ENCODE measurements at regions not wholly inside any gene's neighbourhood (a gene's known extent, or its start where the extent isn't known, plus 50 kb on each side); places are given as distances from the start of the nearest gene placed in this dataset.

- DNase-seq (ENCODE audit: low read depth in 2 of 2): no peak
These were observed 250.1 kb upstream of the SATB1 start for GRCh38 chr3:18675197-18675596.

GRCh38 chr3:18672561-18672960 is 247.4 kb upstream of the SATB1 start:
- no peak for DNase-seq (ENCODE audit: low read depth in 2 of 2)

- DNase-seq (ENCODE audit: low read depth in 2 of 2): no peak
These were observed 245.6 kb upstream of the SATB1 start for GRCh38 chr3:18670759-18671158.

GRCh38 chr3:18669374-18669773 is 244.2 kb upstream of the SATB1 start:
- no peak for DNase-seq (ENCODE audit: low read depth in 2 of 2)

- DNase-seq (ENCODE audit: low read depth in 2 of 2): no peak
These were observed 242.4 kb upstream of the SATB1 start for GRCh38 chr3:18667552-18667951.

- no peak for DNase-seq (ENCODE audit: low read depth in 2 of 2)
These were observed 241.5 kb upstream of the SATB1 start for GRCh38 chr3:18666655-18667054.

- DNase-seq (ENCODE audit: low read depth in 2 of 2): no peak
These were observed 234.9 kb upstream of the SATB1 start for GRCh38 chr3:18660059-18660458.

GRCh38 chr3:18657858-18658820 is 233.0 kb upstream of the SATB1 start:
- DNase-seq (ENCODE audit: low read depth in 2 of 2): no peak

- DNase-seq (ENCODE audit: low read depth in 2 of 2): no peak
These were observed 231.7 kb upstream of the SATB1 start for GRCh38 chr3:18656866-18657265.

- DNase-seq (ENCODE audit: low read depth in 2 of 2): no peak
These were observed 231.3 kb upstream of the SATB1 start for GRCh38 chr3:18656410-18656809.

GRCh38 chr3:18655827-18656226 is 230.7 kb upstream of the SATB1 start:
- no peak for DNase-seq (ENCODE audit: low read depth in 2 of 2)

GRCh38 chr3:18652781-18653180 is 227.6 kb upstream of the SATB1 start:
- no peak for DNase-seq (ENCODE audit: low read depth in 2 of 2)

GRCh38 chr3:18650731-18651130 is 225.6 kb upstream of the SATB1 start:
- no peak for DNase-seq (ENCODE audit: low read depth in 2 of 2)

- DNase-seq (ENCODE audit: low read depth in 2 of 2): peak in 1 of 2 experiments; percentile 35
These were observed 224.7 kb upstream of the SATB1 start for GRCh38 chr3:18649666-18650363.

- no peak for DNase-seq (ENCODE audit: low read depth in 2 of 2)
These were observed 223.8 kb upstream of the SATB1 start for GRCh38 chr3:18648868-18649462.

- no peak for DNase-seq (ENCODE audit: low read depth in 2 of 2)
These were observed 223.0 kb upstream of the SATB1 start for GRCh38 chr3:18648159-18648558.

GRCh38 chr3:18645619-18646018 is 220.5 kb upstream of the SATB1 start:
- peak in 1 of 2 experiments; percentile 33 for DNase-seq (ENCODE audit: low read depth in 2 of 2)

GRCh38 chr3:18643281-18643680 is 218.1 kb upstream of the SATB1 start:
- no peak for DNase-seq (ENCODE audit: low read depth in 2 of 2)

- no peak for DNase-seq (ENCODE audit: low read depth in 2 of 2)
These were observed 216.8 kb upstream of the SATB1 start for GRCh38 chr3:18641916-18642315.

GRCh38 chr3:18635215-18635614 is 210.1 kb upstream of the SATB1 start:
- no peak for DNase-seq (ENCODE audit: low read depth in 2 of 2)

GRCh38 chr3:18634461-18634860 is 209.3 kb upstream of the SATB1 start:
- no peak for DNase-seq (ENCODE audit: low read depth in 2 of 2)

- DNase-seq (ENCODE audit: low read depth in 2 of 2): no peak
These were observed 207.9 kb upstream of the SATB1 start for GRCh38 chr3:18633002-18633401.

GRCh38 chr3:18630295-18630694 is 205.2 kb upstream of the SATB1 start:
- no peak for DNase-seq (ENCODE audit: low read depth in 2 of 2)

Data from stimulated activated CD4-positive, alpha-beta T cell treated with anti-CD3 and anti-CD28 coated beads, Interleukin-12 subunit alpha, Interleukin-12 subunit beta, amount 100 ng/mL, for 24 hours (primary cell).